NCI-H82 (cell line): ENCODE measurements at regions not wholly inside any gene's neighbourhood (a gene's known extent, or its start where the extent isn't known, plus 50 kb on each side); places are given as distances from the start of the nearest gene placed in this dataset.
"Not testable (repeated sequence)": the region's sequence is repeated elsewhere in the genome, so short reads cannot be mapped to it uniquely, and the experiment has no call there.

Source experiments
- DNase-seq: peaks from one replicate; lab custom pipeline; 2025; lab: John Stamatoyannopoulos, UW

DNA sequence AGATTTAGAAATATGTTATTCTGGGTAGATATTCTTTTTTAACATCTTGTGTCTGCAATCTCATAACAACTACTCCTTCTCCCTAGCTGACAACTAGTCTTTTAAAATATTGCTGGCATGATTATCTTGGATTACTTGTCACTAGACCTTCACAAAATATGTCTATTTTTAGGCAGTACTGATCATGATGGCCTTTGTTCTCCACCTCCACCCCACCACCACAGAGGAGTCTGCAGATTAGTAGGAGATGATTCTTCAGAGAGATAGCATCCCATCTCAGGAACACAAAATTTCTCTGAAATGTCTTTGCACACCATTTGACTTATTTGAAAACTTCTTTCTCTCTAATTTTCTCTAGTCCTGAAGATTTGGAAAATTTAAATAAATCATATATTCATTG, 338.1 kb upstream of the SPHKAP start:
- no peak for DNase-seq

GRCh38 chr2:228516019-228516418, 334.5 kb upstream of the SPHKAP start:
- DNase-seq, result no peak

- DNase-seq, result not testable (repeated sequence)
Measured at GRCh38 chr2:228513480-228513879, 332.0 kb upstream of the SPHKAP start.

- DNase-seq, result no peak
Measured at GRCh38 chr2:228509021-228509420, 327.5 kb upstream of the SPHKAP start.

DNA sequence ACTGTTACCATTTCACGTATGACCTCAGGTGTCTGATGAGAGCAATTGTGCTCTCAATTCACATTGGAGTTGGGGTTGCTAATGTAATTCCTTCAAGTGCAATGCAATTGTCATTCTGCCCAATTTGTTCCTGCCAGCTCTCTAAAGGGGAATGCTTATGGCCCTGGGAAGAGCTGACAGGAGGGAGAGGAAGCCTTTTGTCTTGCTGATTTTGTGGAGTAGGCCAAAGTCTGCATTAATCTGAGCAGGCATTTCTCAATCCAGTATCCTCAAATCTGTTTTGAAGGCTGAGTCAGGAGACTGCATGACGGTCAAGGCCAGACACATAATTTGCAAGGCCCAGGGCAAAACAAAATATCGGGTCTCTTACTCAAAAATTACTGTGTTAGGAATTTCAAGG, 326.4 kb upstream of the SPHKAP start:
- no peak for DNase-seq

GRCh38 chr2:228507231-228507824, 325.8 kb upstream of the SPHKAP start:
- no peak for DNase-seq

DNA sequence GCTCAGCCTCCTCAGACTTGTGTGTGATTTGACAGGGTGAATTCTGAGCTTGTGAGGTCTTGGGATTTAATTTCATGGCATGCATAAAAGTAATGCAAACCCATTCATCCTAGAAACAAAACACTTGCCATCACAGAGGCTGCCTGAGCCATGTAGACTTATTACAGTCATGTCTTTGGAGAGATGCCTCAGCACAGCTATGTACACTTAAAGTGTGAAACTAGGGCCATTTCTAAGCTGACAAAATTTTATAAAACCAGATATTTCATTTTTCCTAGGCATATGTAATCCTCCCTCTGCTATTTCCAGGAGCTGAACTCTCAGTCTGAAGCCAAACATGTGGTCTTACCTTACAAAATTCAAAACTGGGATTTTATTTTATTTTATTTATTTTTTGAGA, 322.2 kb upstream of the SPHKAP start:
- DNase-seq, result no peak

DNA sequence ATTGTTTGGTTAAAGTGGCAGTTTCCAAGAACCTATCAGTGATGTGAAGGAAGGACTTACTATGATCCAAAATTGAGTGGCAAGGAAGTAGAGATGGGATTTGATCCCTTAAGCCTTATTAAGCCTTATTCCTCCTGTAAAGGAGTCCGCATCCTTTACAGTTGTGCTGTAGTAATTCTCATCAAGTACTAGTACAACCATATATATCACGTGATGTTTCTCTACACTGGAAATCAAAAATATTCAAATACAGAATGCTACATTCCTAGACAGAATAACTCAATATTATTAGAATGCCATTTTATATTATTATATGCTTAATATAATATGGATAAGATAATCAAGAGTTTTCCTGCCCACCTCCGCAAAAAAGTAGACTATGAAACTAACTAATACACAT, 312.4 kb upstream of the SPHKAP start:
- DNase-seq, result no peak

DNA sequence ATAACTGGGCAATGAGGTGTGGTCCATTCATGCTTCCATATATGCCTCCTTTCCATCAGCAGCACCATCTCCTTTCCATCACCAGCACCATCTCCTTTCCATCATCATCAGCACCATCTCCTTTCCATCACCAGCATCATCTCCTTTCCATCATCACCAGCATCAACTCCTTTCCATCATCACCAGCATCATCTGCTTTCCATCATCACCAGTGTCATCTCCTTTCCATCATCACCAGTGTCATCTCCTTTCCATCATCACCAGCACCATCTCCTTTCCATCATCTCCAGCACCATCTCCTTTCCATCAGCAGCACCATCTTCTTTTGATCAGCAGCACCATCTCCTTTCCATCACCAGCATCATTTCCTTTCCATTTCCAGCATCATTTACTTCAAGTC, 297.5 kb upstream of the SPHKAP start:
- no peak for DNase-seq

GRCh38 chr2:228474466-228474865, 293.0 kb upstream of the SPHKAP start:
- DNase-seq, result no peak

DNA sequence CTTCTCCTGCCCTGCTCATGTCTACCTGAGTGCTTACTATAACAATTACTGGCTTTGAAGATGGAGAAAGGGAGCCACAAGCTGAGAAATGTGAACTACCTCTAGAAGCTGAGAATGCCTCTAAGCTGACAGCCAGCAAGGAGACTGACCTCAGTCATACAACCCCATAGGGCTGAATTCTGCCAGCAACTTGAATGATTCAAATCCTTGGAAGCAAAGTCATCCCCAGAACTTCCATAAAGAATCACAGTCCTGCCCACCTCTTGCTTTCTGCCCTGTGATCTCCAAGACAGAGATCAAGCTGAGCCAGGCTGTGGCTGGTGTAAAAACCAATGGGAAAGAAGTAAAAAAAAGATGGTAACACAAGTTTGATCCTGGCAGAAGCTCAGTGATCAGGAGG, 288.2 kb upstream of the SPHKAP start:
- DNase-seq, result no peak

DNA sequence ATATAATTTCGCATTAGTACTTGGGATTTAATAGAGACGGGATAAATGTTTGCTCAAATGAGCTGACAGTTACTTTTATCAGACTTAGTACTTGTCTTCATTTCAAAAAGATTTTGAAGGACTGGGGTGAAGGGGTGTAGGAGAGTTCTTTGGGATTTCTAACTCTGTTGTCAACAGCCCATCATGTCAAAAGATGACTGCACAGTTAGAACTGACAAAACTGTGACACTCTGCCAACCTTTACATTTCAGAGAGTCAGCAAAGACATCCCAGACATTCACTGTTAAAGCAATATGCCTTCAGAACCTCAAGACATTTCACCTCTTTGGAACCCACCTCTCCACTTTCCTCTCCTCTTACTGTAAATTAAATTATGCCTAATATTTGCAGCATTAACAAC, 285.4 kb upstream of the SPHKAP start:
- DNase-seq, result no peak

GRCh38 chr2:228465408-228465807, 283.9 kb upstream of the SPHKAP start:
- DNase-seq, result no peak

- no peak for DNase-seq
Measured at GRCh38 chr2:228458364-228458763, 276.9 kb upstream of the SPHKAP start.

DNA sequence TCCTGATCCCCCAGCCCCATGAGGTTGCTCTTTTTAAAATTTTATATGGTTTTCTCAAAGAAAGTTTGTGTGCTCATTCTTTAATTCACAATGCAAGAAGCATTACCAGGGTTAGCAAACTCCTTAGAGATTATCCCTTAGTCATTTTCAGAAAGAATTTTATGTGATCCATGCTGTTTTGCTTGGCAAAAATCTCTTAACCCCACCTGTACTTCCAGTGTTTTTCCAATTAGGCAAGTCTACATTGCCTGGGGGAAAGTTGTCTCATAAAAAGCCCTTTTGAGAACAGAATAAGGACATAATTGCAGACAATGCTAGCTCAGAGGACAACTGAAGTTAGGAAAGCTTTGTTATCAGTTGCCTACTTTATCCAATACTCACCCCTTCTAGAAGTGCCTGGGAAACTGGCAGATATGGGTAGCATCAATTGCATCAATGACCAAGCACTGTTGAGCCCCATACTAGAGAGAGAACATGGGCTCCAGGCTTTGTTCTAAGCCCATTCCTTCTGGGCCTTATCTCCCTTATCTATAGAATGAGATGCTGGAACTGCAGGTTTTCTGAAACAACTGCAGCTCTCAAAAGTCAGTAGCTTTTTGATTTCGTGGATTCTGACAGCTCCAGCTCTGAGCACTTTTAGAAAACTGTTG, 265.9 kb upstream of the SPHKAP start:
- no peak for DNase-seq

- DNase-seq, result no peak
Measured at GRCh38 chr2:228446734-228447133, 265.2 kb upstream of the SPHKAP start.

GRCh38 chr2:228444161-228444560, 262.7 kb upstream of the SPHKAP start:
- no peak for DNase-seq

DNA sequence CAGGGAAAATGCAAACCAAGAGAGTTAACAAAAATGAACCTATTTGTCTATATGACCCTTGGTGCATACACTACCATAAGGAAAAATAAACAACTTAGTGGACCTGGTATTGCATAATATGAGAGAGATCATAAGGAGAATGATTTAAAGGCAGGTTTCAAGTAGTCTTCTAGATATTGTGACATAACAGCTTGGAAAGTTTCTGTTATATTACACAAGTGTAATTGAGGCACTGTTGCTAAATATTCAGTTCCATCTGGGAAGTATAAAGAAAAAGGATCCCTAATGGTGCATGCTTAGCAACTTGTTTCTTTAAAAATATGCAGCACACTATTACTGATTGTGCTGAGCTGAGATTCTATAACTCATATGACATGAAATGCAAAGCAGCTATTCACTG, 252.2 kb upstream of the SPHKAP start:
- no peak for DNase-seq

- DNase-seq, result no peak
Measured at GRCh38 chr2:228432116-228432515, 250.6 kb upstream of the SPHKAP start.

GRCh38 chr2:228430986-228431385, 249.5 kb upstream of the SPHKAP start:
- no peak for DNase-seq

DNA sequence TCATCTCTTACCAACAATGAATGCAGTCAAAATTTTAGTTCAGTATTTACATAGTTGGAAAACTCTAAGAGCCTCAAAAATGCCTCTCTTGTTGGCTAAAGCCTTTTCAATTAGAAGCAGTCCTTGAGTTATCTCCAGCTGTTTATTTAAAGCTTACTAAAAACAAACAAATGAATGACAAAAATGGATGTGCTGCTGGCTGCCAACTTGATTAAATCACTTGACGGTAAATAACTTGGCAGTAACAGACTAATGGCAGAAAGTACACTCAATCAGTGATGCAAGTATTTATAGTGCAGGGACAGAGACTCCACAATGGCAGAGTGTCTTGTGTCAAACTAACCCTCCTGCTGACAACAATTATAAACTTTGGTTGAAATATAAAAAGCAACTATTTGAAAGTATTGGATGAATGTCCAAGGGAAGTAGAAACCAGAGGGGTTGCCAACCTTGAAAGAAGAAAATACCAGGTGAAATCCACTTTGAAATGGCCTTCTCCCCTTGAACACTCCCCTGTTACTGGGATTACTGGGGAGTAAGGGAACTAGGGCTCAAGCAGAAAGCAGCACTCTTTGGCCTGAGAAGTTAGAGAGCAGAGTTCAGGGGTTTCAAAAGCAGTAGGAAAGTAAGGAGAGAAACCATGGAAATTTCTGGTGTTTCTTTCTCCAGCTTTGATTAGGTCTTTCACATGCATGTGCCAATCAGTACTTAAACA, 245.2 kb upstream of the SPHKAP start:
- DNase-seq, result no peak

GRCh38 chr2:228425411-228426060, 244.0 kb upstream of the SPHKAP start:
- not testable (repeated sequence) for DNase-seq

DNA sequence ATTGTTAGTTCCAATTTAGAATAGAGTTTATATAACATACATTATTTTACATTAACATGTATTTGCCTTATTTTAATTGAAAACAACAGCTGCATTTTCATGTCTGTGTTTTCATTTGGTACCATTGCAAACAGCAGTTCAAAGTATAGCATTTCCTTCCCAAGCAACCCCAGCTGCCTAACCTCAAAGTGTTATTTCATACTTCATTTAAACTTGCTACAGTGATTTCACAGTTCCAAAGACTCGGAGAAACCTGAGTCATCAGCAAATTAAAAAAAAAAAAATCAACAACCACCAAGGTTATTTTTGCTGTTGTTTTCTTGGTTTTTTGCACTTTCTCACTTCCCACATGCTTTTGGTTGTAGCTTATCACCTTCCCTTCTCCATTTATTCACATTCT, 236.5 kb upstream of the SPHKAP start:
- DNase-seq, result no peak
